GM18909 (cell line): ENCODE measurements at regions not wholly inside any gene's neighbourhood (a gene's known extent, or its start where the extent isn't known, plus 50 kb on each side); places are given as distances from the start of the nearest gene placed in this dataset.

ENCODE experiments used
- ATAC-seq: cut with Tn5 transposase; IDR thresholded peaks from one replicate; pipeline ENCODE4 v1.9.1; 2021; ENCODE audit warnings: mild to moderate bottlenecking; ENCODE audit not compliant: unreplicated experiment, poor library complexity

DNA sequence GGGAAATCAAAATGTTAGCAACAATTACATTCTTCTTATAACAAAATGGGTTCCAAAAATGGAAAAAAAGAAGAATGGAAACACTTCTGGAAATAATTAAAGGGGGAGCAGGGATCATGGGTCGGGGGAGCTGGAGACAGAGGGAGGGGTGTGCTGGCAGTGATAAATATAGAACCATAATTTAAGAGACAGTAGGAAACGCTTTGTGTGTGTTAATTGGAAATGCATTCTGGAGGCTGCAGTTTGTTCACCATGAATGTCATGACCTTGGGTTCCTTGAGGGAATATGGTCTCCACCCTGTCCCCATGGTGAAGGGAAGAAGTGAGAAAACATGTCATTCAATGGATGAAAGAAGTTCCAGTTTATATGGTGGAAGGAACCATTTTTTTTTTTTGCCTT, 540.7 kb downstream of the TNS1 start:
- no peak for ATAC-seq

DNA sequence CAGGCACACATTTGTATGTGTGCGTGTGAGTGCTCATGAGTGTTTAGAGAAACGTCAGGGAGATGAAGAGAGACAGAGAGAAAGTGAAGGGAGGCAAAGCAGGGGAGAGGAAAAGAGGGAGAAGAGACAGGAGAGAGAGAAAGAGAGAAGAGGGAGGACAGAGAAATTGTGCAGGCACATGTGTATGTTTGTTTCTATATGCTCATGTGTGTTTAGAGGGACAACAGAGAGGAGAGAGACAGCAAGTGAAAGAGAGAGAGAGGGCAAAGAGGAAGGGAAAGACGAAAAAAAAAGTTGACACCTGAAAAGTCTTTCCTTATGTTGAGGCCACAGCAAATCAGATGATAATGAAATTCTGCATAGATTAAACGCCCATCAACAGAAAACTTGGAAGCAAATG, 541.1 kb downstream of the TNS1 start:
- ATAC-seq: no peak

DNA sequence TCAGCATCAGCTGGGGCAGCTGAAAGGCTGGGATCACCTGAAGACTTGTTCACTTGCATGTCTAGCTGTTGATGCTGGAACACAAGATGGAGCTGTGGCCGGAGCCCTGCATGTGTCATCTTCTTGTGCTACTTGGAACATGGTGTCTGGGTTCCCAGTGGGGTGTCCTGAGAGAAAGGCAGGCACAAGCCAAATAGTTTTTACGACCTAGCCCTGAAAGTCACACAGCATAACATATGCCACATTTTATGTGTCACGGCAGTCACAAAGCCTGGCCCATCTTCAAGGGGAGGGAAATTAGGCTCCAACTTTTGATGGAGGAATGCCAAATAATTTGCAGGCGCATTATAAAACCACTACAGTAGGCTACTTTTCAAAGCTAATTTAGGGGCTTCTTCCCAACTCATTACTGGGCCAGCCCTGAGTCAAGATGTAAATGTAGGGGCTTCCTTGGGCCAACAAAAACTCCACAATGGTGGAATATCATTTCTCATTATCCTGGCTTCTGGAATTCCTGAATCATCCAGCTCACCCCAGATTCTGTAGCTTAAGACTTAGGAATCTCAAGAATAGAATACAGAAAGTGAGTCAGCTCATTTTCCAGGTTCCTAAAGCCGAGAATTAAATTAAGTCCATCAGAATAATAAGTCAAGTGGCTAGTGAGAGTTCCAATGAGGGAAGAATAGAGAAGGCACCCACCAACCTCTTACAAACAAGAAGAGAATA, 543.0 kb downstream of the TNS1 start:
- ATAC-seq: no peak

DNA sequence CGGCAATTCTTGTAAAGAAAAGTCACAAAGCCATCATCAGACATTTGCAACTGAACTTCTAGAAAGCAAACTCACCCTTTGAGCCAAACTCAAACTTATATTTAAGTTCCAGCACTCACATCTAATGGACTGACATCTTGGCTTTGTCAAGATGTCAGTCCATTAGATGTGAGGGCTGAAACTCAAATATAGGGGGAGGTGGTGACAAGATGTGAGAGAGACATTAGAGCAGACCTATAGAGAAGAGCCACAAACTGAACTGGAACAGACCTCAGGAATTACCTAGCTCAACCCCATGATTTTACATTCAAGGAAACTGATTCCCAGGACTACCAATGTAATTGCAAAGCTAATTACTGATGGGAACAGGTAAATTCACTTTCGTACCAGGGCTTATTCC, 543.8 kb downstream of the TNS1 start:
- no peak for ATAC-seq

DNA sequence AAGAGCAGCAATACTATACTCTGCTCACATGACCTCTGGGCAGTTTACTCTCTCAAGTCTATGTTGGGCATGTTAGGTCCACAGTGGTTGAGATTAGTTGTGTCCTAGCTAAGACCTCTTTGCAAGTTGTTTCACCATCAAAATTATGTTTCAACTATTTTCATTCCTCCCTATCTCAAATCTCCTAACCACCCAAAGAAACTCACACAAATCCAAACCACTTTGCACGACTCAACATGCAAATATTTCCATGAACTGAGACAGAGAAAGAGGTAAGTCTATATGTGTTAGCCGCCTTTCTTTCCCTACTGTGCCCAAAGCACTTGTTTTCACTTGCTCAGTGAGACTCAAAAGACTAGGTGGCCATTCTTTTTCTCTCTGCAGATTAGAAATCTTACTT, 546.8 kb downstream of the TNS1 start:
- ATAC-seq: no peak

DNA sequence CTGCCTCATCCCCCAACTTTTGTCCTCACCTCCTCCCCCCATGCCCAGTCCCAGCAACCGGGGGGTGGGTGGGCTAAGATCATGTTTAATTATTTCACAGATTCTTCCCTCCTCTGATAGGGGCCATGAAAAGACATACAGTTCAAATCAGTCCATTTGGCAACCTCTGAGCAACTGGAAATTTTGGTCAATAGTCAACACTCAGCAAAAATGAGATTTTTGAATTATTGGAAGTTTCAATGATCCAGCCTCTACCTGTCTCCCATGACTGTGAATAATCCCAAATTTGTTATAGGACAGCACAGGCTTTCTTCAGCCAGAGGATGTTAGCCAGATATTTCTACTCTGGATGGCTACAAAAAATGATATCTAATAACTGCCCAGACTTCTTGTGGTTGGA, 549.9 kb downstream of the TNS1 start:
- no peak for ATAC-seq

DNA sequence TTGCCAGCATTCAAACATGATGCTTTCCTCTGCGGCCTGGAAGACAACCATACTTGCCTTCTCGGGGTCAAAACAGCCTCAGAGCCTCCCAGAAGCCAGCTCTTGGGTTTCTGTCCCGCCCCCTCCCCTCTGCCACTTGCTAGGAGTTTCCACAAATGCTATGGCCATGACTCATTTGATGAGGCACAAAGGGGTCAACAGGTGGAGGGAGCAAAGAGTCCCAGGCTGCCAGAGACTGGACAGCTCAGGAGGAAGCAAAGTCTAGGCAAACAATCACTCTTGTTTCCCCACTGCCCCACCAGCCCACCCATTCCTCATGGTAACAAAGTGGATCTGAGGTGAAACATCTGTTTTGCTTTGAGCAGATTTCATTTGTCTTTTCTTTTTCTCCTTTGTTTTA, 551.1 kb downstream of the TNS1 start:
- no peak for ATAC-seq

DNA sequence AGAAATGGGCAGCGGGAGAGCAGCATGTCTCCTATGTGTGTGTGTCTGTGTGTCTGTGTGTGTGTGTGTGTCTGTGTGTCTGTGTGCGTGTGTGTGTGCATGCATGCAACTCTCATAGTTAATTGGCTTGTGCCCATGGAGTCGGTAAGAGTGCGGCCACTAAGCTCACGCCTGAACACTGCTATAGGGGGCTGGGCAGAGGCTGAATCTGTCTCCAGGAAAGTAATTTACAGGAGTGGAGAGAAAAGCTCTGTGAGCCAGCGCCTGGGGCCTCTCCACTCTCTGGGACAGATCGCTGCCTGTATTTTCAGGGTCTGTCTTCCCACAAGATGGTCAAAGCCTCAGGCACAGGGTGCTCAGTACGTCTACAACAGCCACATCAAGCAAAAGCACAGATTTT, 553.4 kb downstream of the TNS1 start:
- ATAC-seq: no peak

DNA sequence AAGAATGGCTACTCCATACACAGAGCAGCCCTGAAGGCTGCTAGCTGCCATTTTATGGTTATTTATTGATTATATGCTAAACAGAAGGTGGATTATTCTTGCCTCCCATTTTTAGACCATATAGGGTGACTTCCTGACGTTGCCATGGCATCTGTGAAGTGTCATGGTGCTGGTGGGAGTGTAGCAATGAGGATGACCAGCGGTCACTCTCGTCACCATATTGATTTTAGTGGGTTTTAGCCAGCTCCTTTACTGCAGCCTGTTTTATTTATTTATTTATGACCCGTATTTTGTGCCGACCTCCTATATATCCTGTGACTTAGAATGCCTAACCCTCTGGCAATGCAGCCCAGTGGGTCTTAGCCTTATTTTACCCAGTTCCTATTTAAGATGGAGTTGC, 553.9 kb downstream of the TNS1 start:
- no peak for ATAC-seq

DNA sequence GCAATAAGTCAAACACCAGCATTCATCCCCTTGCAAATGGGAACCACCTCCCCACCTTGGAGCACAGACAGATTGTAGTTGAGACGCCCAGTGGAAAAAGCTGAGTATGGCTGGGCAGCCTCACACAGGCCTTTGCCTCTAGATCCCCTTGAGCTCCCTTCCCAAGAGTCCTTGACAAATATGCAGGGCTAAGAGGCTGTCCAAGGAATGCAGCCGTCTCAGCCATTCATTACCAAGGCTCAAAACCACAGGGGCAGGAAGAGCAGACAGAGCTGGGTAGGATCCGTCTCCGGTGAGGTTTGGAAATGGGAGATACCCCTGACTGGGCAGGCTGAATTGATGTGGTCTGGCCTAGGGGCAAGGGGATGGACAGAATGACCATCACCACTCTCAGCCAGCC, 557.1 kb downstream of the TNS1 start:
- no peak for ATAC-seq

DNA sequence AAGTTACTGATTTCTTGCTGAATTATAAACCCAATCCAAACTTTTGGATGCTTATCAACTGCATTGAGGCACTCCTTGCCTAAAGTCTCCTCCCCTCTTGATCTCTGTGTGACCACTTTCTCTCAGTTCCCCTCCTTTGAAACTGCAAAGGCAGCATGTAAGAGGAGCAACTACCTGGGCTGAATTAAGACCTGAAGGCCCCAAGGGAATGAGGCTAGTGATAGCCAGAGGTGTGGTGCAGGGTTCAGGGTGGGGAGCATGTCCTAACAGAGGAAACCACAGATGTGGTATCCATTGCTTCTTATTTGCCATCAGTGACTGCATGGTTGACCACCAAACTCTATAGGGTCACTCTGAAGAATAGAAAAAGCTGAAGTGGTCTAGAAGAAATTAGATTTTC, 557.9 kb downstream of the TNS1 start:
- ATAC-seq: peak; percentile 58

DNA sequence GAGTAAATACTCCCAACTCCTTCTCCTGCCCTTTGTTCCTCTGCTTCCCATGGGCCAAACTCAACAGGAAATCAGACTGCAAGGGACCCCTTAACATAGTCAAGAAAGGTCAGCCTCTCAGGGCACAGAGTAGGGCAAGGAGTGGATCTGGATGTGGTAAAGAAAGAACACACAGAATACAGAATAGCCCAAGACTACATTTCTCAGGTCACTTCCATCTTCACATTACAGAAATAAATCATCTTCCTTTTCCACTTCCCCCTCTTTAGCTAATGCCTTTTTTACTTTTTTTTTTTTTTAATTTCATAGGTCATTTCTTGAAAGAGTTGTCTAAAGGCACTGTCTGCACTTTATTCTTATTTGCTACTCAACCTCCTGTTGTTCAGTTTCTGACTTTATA, 558.3 kb downstream of the TNS1 start:
- no peak for ATAC-seq

DNA sequence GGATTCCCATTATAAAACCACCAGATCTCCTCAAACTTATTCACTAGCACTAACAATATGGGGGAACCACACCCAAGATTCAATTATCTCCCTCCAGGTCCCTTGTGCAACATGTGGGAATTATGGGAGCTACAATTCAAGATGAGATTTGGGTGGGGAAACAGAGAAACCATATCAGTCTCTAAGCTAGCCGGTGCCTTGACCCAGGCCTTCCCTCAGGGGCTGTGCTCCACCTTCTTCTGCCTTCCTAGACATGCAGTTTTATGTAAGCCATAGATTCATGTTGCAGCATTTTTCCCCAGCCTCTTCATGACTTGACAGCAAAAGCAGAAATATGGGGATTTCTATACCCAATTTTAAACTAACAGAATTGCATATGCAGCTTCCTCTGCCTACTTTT, 559.2 kb downstream of the TNS1 start:
- ATAC-seq: no peak

DNA sequence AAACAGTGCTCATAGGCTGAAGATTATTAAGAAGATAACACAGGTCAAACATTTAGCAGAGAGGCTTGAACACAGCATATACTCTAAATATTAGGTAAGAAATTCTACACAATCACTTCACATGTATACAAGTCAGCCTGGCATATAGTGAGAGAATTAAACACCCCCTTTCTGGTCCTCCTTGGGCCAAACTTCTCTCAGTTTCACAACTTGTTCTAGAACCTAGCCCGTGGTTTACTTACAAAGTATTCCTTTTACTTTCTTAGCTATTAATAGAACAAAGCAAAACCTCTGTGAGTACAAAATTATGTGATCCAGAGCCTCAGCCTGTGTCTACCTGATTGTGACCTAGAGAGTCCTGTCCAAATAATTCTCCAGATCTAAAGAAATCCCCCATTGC, 562.8 kb downstream of the TNS1 start:
- ATAC-seq: peak; percentile 72

DNA sequence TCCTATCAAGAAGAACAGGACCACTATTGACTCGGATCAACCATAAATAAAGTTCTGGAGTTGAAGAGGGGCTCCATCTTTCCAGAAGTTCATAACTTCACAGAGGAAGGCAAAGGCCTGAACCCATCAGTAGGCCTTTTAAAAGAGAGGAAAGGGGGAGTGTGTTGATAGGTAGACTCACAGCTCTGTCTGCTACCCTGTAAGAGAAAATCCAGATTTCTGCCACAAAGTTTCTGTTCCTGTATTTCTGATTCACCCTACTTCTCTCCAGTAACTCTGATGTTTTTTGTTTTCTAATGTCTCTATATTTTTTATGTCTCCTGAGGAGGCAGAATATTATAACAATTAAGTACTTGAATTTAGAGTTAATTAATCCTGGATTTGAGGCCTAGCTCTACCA, 564.0 kb downstream of the TNS1 start:
- ATAC-seq: peak; percentile 61

DNA sequence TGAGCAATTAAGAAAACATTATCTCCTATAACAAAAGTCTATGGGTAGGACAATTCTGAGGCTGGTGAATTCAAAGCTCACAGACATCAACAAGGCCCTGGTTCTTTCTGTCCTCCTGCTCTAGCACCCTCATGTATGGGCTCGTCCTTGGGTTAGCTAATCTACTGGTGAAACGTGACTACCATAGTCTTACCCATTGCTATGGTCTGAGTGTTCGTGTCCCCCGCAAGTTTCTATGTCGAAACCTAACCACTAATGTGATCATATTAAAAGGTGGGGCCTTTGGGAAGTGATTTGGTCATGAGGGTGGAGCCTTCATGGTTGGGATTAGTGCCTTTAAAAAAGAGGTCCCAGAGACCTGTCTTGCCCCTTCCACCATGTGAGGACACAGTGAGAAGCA, 564.7 kb downstream of the TNS1 start:
- no peak for ATAC-seq

DNA sequence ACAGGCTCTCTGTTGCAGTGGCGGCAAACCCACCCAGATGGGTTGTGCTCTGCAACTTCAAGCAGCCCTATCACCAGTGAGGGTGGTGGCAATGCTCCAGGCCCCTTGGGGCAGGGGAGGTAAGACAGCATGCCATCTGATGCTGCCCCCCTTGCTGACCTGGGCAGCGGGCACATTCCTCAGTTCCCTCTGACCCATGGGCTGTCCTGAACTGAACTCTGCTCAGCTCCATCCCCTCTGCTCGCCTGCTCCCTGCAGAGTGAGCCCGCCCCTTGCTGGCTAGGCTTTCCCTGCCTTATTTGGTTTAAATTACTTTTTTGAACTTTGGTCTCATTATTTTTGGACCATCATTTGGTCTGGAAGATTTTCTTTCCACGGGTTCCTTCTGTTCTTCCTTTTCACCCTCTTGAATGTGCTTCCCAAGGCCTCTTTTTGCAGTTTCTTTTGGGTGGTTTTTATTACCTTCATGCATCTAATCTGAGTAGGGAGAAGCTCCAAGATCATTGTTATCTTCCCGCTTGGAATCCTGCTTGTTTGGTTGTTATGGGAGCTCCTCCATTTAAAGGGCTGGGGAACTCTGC, 565.4 kb downstream of the TNS1 start:
- no peak for ATAC-seq

DNA sequence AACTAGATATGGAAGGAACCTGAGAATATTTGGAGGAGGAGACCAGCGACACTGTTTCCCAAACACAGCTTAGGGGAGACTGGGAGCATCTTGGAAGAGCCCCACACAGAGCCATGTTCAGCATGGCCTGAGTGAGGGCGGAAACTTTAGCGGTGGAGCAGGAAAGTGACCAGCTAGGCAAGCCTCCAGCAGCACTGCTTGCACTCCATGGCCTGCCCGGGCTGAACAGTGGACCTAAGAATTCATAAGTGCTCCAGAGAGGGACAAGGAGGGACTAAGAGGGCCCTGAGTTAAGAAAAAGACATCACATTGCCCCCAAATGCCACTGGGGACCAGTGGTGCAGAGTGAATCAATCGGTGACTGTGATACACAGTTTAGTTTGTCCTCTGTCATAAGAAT, 566.4 kb downstream of the TNS1 start:
- no peak for ATAC-seq

DNA sequence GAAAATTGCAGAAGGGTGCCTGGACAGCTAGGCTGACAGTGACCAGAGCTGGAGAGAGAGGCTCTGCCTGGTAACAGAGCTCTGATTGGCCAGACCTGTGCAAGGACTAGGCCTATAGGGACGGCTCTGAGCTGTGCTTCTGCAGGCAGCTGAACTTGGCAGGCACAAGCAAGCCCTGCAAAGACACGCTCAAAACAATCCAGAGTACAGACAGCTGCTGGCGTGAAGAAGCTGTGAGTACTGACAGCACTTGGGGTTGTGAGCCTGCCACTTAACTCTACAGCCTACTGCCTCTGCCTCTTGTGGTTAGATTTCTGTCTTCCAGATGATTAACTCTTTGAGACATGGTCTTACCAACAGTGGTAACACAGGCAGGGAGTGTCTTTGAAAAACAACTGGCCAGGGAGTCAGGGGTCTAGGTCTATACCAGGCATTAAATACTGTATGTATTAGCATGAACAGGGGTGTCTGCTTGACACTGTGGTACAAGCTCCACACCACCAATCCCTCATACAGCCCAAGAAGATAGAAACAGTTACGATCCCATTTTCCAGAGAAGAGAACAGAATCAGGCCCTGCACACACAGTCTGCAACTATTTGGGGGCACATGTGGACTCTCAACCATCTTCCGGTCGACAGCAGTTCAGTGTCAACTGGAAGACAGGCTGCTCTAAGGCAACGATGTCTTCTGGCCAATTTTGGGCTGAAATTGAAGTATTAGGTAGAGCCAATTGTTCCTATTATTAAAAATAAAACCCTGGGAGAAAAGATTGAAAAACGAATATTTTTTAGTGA, 568.4 kb downstream of the TNS1 start:
- peak; percentile 98 for ATAC-seq

DNA sequence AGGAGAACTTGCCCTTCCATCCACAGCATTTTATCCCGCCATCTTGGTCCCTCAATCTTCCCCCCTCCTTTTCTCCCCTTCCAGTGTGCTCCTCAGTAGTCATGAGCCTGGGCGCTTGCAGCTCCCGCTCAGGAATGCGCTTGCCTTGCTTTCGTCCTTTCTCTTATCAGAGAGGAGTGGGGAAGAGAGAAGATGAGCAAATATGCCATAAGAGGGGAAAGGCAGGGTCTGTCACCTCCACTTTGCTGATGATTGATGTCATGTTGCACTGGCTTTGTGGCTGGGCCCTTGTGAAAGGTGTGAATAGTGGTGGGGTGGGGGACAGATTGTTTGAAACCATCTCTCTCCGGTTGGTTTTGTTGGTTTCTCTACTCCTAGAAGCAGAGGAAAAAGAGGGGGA, 569.3 kb downstream of the TNS1 start:
- no peak for ATAC-seq

DNA sequence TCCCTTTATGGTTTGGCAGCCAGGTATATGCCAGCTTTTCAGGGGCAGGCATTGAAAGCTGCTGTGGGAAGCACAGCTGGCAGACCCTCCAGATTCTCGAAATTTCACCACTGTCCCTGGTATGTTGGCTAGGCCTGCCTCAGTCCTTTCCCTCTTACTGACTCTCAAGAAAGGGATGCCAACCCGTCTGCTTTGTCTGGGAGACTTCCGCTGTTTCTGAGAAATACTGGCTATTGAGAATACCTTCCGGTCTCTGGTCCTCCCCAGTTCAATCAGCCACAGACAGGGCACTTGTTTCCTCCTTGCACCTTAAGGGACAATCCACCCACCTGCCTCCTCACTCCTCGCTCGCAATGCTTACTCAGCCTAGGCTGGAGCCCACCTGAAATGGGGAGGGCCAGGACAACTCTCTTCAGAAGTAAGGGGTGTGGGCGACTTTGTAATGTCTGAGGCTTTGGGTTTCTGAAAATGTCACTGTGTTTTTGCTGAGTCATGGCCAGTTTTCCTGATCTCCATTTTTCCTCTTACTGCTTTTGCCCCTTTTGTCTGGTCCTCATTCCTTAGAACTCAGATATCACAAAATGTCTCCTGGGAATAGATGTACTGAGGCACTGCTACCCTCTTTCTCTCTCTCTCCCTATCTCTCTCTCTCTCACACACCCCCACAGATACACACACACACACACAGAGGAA, 571.1 kb downstream of the TNS1 start:
- no peak for ATAC-seq
